HepG2 (cell line): ENCODE measurements at regions not wholly inside any gene's neighbourhood (a gene's known extent, or its start where the extent isn't known, plus 50 kb on each side); places are given as distances from the start of the nearest gene placed in this dataset.

Experiments
- ATAC-seq: fragments of 200-7000 bp; cut with Tn5 transposase; 3 replicates; pipeline ENCODE4 v1.9.1; 2020; ENCODE audit warnings: mild to moderate bottlenecking, moderate library complexity
- BruUV-seq: library from RNA; stranded (reverse); fragments of 400-500 nt; replicated peaks from 2 replicates; lab custom pipeline; 2021; lab: Mats Ljungman, UMichigan
- CTCF ChIA-PET: fragments of 300-600 bp; formaldehyde crosslinking; extraction: SDS; loops from one replicate; lab custom pipeline; 2021; ENCODE audit warnings: low total read pairs, inconsistent platforms, low intra/inter-chr PET ratio; lab: Yijun Ruan, JAX
- POLR2A ChIA-PET: fragments of 350-600 bp; sonication (Branson Sonifier 250); formaldehyde crosslinking; loops from one replicate; lab custom pipeline; 2020; ENCODE audit warnings: antibody characterized with exemption, inconsistent platforms; lab: Yijun Ruan, JAX
- DNase-seq: peaks from one replicate; pipeline ENCODE4 v3.0.0-alpha.2; 2015; ENCODE audit warnings: low spot score
- FAIRE-seq: peaks from 3 replicates; lab custom pipeline; 2011; peaks lifted over from hg19 to GRCh38; lab: Jason Lieb, UNC
- H2AFZ ChIP-seq: one replicate; pipeline ENCODE4 v1.6.1; 2011; ENCODE audit warnings: low read length, inconsistent platforms
- H3K27ac ChIP-seq: fragments of 300-600 bp; 3 replicates; pipeline ENCODE4 v1.8.0; 2011; ENCODE audit warnings: mixed run types, mild to moderate bottlenecking, mixed read lengths, low read length, inconsistent platforms; ENCODE audit not compliant: insufficient read depth; ENCODE audit errors: extremely low read length
- H3K27me3 ChIP-seq, 2 experiments: fragments of 200-600 bp in 1 of 2; 2 replicates in 1 of 2; 3 replicates in 1 of 2; pipeline versions ENCODE4 v1.6.0 to v1.8.0; 2011; ENCODE audit warnings: low read length in 2 of 2, mild to moderate bottlenecking in 2 of 2, moderate library complexity in 2 of 2, inconsistent platforms in 1 of 2; ENCODE audit not compliant: insufficient read depth in 2 of 2, control insufficient read depth in 1 of 2
- H3K36me3 ChIP-seq, 2 experiments: fragments of 200-600 bp in 1 of 2; replicated peaks in 1 of 2; 2 replicates in 1 of 2; 3 replicates in 1 of 2; pipeline versions ENCODE4 v1.5.1 to v1.8.0; 2011; ENCODE audit warnings: low read length in 2 of 2, inconsistent platforms in 1 of 2; ENCODE audit not compliant: insufficient read depth in 2 of 2, control insufficient read depth in 1 of 2
- H3K4me1 ChIP-seq: 2 replicates; pipeline ENCODE4 v1.5.1; 2012; ENCODE audit warnings: low read length, inconsistent platforms; ENCODE audit not compliant: insufficient read depth
- H3K4me2 ChIP-seq: 2 replicates; pipeline ENCODE4 v1.6.0; 2011; ENCODE audit warnings: low read depth, low read length, inconsistent platforms
- H3K4me3 ChIP-seq, 3 experiments: fragments of 200-600 bp in 1 of 3; sonication (generic), shearing (Covaris generic) in 1 of 3; replicated peaks in 1 of 3; 2 replicates each; pipeline ENCODE4 v1.5.1; 2011 to 2016; ENCODE audit warnings: low read length in 3 of 3, inconsistent platforms in 2 of 3, low read depth in 2 of 3, mild to moderate bottlenecking in 2 of 3, control low read depth in 1 of 3, mixed read lengths in 1 of 3; ENCODE audit not compliant: insufficient read depth in 1 of 3
- H3K79me2 ChIP-seq: one replicate; pipeline ENCODE4 v1.6.1; 2011; ENCODE audit warnings: low read length, inconsistent platforms; ENCODE audit not compliant: insufficient read depth
- H3K9ac ChIP-seq: 2 replicates; pipeline ENCODE4 v1.6.0; 2011; ENCODE audit warnings: mild to moderate bottlenecking, low read depth, low read length, inconsistent platforms; ENCODE audit not compliant: insufficient read depth
- H3K9me3 ChIP-seq: 2 replicates; pipeline ENCODE4 v1.5.1; 2012; ENCODE audit warnings: mild to moderate bottlenecking, low read length
- H4K20me1 ChIP-seq: 2 replicates; pipeline ENCODE4 v1.6.0; 2011; ENCODE audit warnings: inconsistent platforms, mild to moderate bottlenecking, low read length, moderate library complexity; ENCODE audit not compliant: insufficient read depth
- BCL3 ChIP-seq: sonication (generic); formaldehyde crosslinking; IDR thresholded peaks from 2 replicates; pipeline ENCODE4 v1.5.1; 2020; ENCODE audit warnings: mild to moderate bottlenecking, missing genetic modification reagents, moderate library complexity
- ELF1 ChIP-seq: sonication (generic); formaldehyde crosslinking; IDR thresholded peaks from 2 replicates; pipeline ENCODE4 v1.4.0; 2020; ENCODE audit warnings: missing genetic modification reagents
- GFI1 ChIP-seq: sonication (generic); formaldehyde crosslinking; IDR thresholded peaks from 2 replicates; pipeline ENCODE4 v1.5.0; 2020; ENCODE audit warnings: missing genetic modification reagents, mild to moderate bottlenecking, borderline replicate concordance
- HNRNPUL1 ChIP-seq: fragments of 200-400 bp; formaldehyde crosslinking; IDR thresholded peaks from 2 replicates; pipeline ENCODE4 v1.6.1; 2017; ENCODE audit warnings: low read depth, mild to moderate bottlenecking, low read length, moderate library complexity
- KDM5A ChIP-seq: fragments of 200-600 bp; sonication (generic); IDR thresholded peaks from 2 replicates; pipeline ENCODE4 v1.7.0; 2018; ENCODE audit warnings: antibody characterized with exemption, mild to moderate bottlenecking, low read length, borderline replicate concordance
- MIER3 ChIP-seq: IDR thresholded peaks from 2 replicates; pipeline ENCODE4 v1.6.1; 2016; ENCODE audit warnings: missing compliant biosample characterization, borderline replicate concordance
- MYC ChIP-seq: sonication (generic); formaldehyde crosslinking; IDR thresholded peaks from 2 replicates; pipeline ENCODE4 v1.9.0; 2021; ENCODE audit warnings: missing genetic modification reagents, borderline replicate concordance
- NFIB ChIP-seq: sonication (generic); formaldehyde crosslinking; IDR thresholded peaks from 2 replicates; pipeline ENCODE4 v1.9.0; 2021; ENCODE audit warnings: missing genetic modification reagents, mild to moderate bottlenecking, borderline replicate concordance
- NR2F1 ChIP-seq, 2 experiments: fragments of 450-650 bp in 1 of 2; formaldehyde crosslinking in 1 of 2; IDR thresholded peaks; 2 replicates each; pipeline versions ENCODE4 v1.5.0 to v1.6.1; 2016 to 2020; ENCODE audit warnings: mild to moderate bottlenecking in 1 of 2, missing compliant biosample characterization in 1 of 2, missing genetic modification reagents in 1 of 2, moderate library complexity in 1 of 2
- SAFB2 ChIP-seq: sonication (generic); formaldehyde crosslinking; IDR thresholded peaks from 2 replicates; pipeline ENCODE4 v1.5.1; 2020; ENCODE audit warnings: missing genetic modification reagents, low read depth, mild to moderate bottlenecking, borderline replicate concordance
- ZNF230 ChIP-seq: sonication (generic); formaldehyde crosslinking; IDR thresholded peaks from 2 replicates; pipeline ENCODE4 v1.4.0; 2020; ENCODE audit warnings: mild to moderate bottlenecking, missing genetic modification reagents
- ZNF354B ChIP-seq: sonication (generic); formaldehyde crosslinking; IDR thresholded peaks from 2 replicates; pipeline ENCODE4 v1.8.0; 2022; ENCODE audit warnings: mild to moderate bottlenecking, missing genetic modification reagents
- ZNF577 ChIP-seq: sonication (generic); formaldehyde crosslinking; IDR thresholded peaks from 2 replicates; pipeline ENCODE4 v1.4.0; 2020; ENCODE audit warnings: mild to moderate bottlenecking, low read depth, missing genetic modification reagents, borderline replicate concordance
- ZNF790 ChIP-seq: sonication (generic); formaldehyde crosslinking; IDR thresholded peaks from 2 replicates; pipeline ENCODE4 v1.8.0; 2022; ENCODE audit warnings: missing genetic modification reagents, mild to moderate bottlenecking, borderline replicate concordance
- WGBS: methylation state at CpG from one replicate; pipeline ENCODE4 v1.1.6; 2017; ENCODE audit warnings: low lambda C conversion rate; 5-methylcytosine and 5-hydroxymethylcytosine counted together
- in situ Hi-C: cut with HindIII; loops from 2 replicates; pipeline ENCODE4 v1.10.0; 2017; ENCODE audit warnings: low pct_unique_long_range_greater_than_20kb; ENCODE audit not compliant: extremely low pct_ligation_motif_present
- intact Hi-C: fragments of 100-400 bp; cut with micrococcal nuclease; formaldehyde crosslinking; loops from one replicate; pipeline ENCODE4 v1.10.0; 2022; ENCODE audit not compliant: unreplicated experiment

GRCh38 chr6:169839493-169839892, 88.1 kb downstream of the ERMARD start (continued):
- no peak for TF ChIP-seq NR2F1 (CRISPR knock-in tag; IDR thresholded peaks at IDR 0.05)
- TF ChIP-seq ZNF230 (CRISPR knock-in tag) = no peak
- TF ChIP-seq NFIB (CRISPR knock-in tag) = no peak
- no peak for TF ChIP-seq ELF1
- TF ChIP-seq KDM5A = no peak
- no peak for TF ChIP-seq SAFB2
- TF ChIP-seq HNRNPUL1 = no peak
- TF ChIP-seq BCL3 (CRISPR knock-in tag) = no peak
- no peak for TF ChIP-seq ZNF790 (CRISPR knock-in tag)
- TF ChIP-seq ZNF354B (CRISPR knock-in tag) = no peak
- TF ChIP-seq ZNF577 (CRISPR knock-in tag) = no peak

- Histone ChIP-seq H3K9ac (no peak overlapping the region), H3K27ac (no peak overlapping the region), H3K79me2 (no peaks in the 10 kb centered on the region), H3K36me3 (no peaks in the 10 kb centered on the region), H3K27me3 (peaks cover 6 to 47% of the 10 kb centered on the region in 2 experiments; a peak in 4 of 5 replicates), H3K9me3 (no peaks in the 10 kb centered on the region), H2AFZ (no peak overlapping the region), H3K4me3 (no peak overlapping the region), H3K4me2 (no peak overlapping the region), H3K4me1 (no peaks in the 10 kb centered on the region), H4K20me1 (no peaks in the 10 kb centered on the region)
- ChIA-PET CTCF (no interaction called here), POLR2A (no interaction called here)
- FAIRE-seq = no peak
- TF ChIP-seq MYC (CRISPR knock-in tag) (0 out of 2 replicates have a peak, but pooled peaks have one; percentile 24), GFI1 (CRISPR knock-in tag) (no peak), MIER3 (CRISPR knock-in tag) (no peak)
- ATAC-seq = peak; percentile 33
- intact Hi-C loops (no loop called here), in situ Hi-C loops (no loop called here)
- BruUV-seq = no TSS peak
- no peak for DNase-seq
- WGBS = 71% methylated on average over 17 of the region's 27 CpGs
Measured at GRCh38 chr6:169839029-169839481, 87.6 kb downstream of the ERMARD start.
